Liver (tissue), 8 donors: ENCODE measurements at regions not wholly inside any gene's neighbourhood (a gene's known extent, or its start where the extent isn't known, plus 50 kb on each side); places are given as distances from the start of the nearest gene placed in this dataset.

Source experiments
- DNase-seq: peaks from one replicate; pipeline ENCODE4 v3.0.0-alpha.2; 2017; ENCODE audit warnings: low spot score
- H3K27ac ChIP-seq, 2 donors: one replicate each; pipeline ENCODE4 v1.7.0; 2013; ENCODE audit warnings: inconsistent platforms in 2 of 2, low read length in 2 of 2, control low read depth in 1 of 2, low read depth in 1 of 2, mild to moderate bottlenecking in 1 of 2
- H3K27me3 ChIP-seq, 4 donors: one replicate each; pipeline versions ENCODE4 v1.6.1 to v1.7.0; 2013; ENCODE audit warnings: low read length in 3 of 4, inconsistent platforms in 1 of 4, mild to moderate bottlenecking in 1 of 4, moderate library complexity in 1 of 4; ENCODE audit not compliant: control insufficient read depth in 4 of 4, insufficient read depth in 4 of 4
- H3K36me3 ChIP-seq, 4 donors: one replicate each; pipeline versions ENCODE4 v1.6.1 to v1.7.0; 2013; ENCODE audit warnings: low read length in 3 of 4, mild to moderate bottlenecking in 3 of 4, low read depth in 1 of 4, moderate library complexity in 1 of 4; ENCODE audit not compliant: control insufficient read depth in 4 of 4, insufficient read depth in 3 of 4
- H3K4me1 ChIP-seq, 4 donors: one replicate each; pipeline versions ENCODE4 v1.6.1 to v1.7.0; 2013; ENCODE audit warnings: low read length in 3 of 4, mild to moderate bottlenecking in 3 of 4, moderate library complexity in 1 of 4; ENCODE audit not compliant: control insufficient read depth in 4 of 4, insufficient read depth in 4 of 4
- H3K4me3 ChIP-seq, 3 donors: one replicate each; pipeline versions ENCODE4 v1.6.1 to v1.7.0; 2013; ENCODE audit warnings: low read length in 3 of 3, control low read depth in 1 of 3, low read depth in 1 of 3, mild to moderate bottlenecking in 1 of 3
- H3K9ac ChIP-seq, 2 donors: one replicate each; pipeline ENCODE4 v1.7.0; 2013; ENCODE audit warnings: low read length in 2 of 2, mild to moderate bottlenecking in 2 of 2, moderate library complexity in 2 of 2, control low read depth in 1 of 2, low read depth in 1 of 2
- H3K9me3 ChIP-seq, 4 donors: one replicate each; pipeline versions ENCODE4 v1.6.1 to v1.7.0; 2013; ENCODE audit warnings: low read length in 3 of 4; ENCODE audit not compliant: control insufficient read depth in 4 of 4
- ATF3 ChIP-seq: IDR thresholded peaks from 2 replicates; pipeline ENCODE4 v1.6.1; 2016; ENCODE audit warnings: antibody characterized with exemption
- CTCF ChIP-seq: fragments of 150-350 bp; IDR thresholded peaks from 2 replicates; pipeline ENCODE4 v1.5.1; 2017; ENCODE audit warnings: improper control_type of control experiment, low read depth, low read length; ENCODE audit not compliant: missing input control
- EGR1 ChIP-seq, 2 donors: IDR thresholded peaks; 2 replicates each; pipeline ENCODE4 v1.6.1; 2016 to 2018; ENCODE audit warnings: antibody characterized with exemption in 2 of 2, low read depth in 2 of 2
- FOXA1 ChIP-seq: IDR thresholded peaks from 2 replicates; pipeline ENCODE4 v1.6.1; 2016; ENCODE audit warnings: antibody characterized with exemption
- GABPA ChIP-seq, 2 donors: IDR thresholded peaks in 1 of 2; conservative IDR thresholded peaks in 1 of 2; 2 replicates each; pipeline ENCODE4 v1.6.1; 2016; ENCODE audit warnings: antibody characterized with exemption in 2 of 2, mild to moderate bottlenecking in 1 of 2, moderate library complexity in 1 of 2
- HNF4A ChIP-seq, 2 donors: conservative IDR thresholded peaks; 2 replicates each; pipeline ENCODE4 v1.6.1; 2016; ENCODE audit warnings: antibody characterized with exemption in 2 of 2, mild to moderate bottlenecking in 2 of 2
- HNF4G ChIP-seq: IDR thresholded peaks from 2 replicates; pipeline ENCODE4 v1.6.1; 2016; ENCODE audit warnings: antibody characterized with exemption
- JUND ChIP-seq, 2 donors: IDR thresholded peaks; 2 replicates each; pipeline ENCODE4 v1.6.1; 2016; ENCODE audit warnings: antibody characterized with exemption in 2 of 2
- MAX ChIP-seq: IDR thresholded peaks from 2 replicates; pipeline ENCODE4 v1.6.1; 2016; ENCODE audit warnings: antibody characterized with exemption
- NR2F2 ChIP-seq: IDR thresholded peaks from 2 replicates; pipeline ENCODE4 v1.6.1; 2016; ENCODE audit warnings: antibody characterized with exemption
- RAD21 ChIP-seq, 2 donors: IDR thresholded peaks; 2 replicates each; pipeline ENCODE4 v1.6.1; 2016; ENCODE audit warnings: antibody characterized with exemption in 2 of 2, mild to moderate bottlenecking in 2 of 2
- REST ChIP-seq: IDR thresholded peaks from 2 replicates; pipeline ENCODE4 v1.6.1; 2016; ENCODE audit warnings: antibody characterized with exemption, mild to moderate bottlenecking
- RXRA ChIP-seq, 2 donors: IDR thresholded peaks; 2 replicates each; pipeline ENCODE4 v1.6.1; 2017 to 2018; ENCODE audit warnings: antibody characterized with exemption in 2 of 2, mild to moderate bottlenecking in 1 of 2
- ZBTB33 ChIP-seq: IDR thresholded peaks from 2 replicates; pipeline ENCODE4 v1.6.1; 2016; ENCODE audit warnings: antibody characterized with exemption
- WGBS: extraction: QIAGEN DNeasy Blood & Tissue Kit; methylation state at CpG from one replicate; pipeline ENCODE4 v1.1.7; 2013; 5-methylcytosine and 5-hydroxymethylcytosine counted together
- donor health status: healthy.
- donor health status: healthy.
- donor health status: healthy.
- donor health status: healthy.
- donor health status: healthy.

- H3K36me3 ChIP-seq, result no peaks in the 10 kb centered on the region
- H3K9ac ChIP-seq, result no peak overlapping the region
- H3K4me1 ChIP-seq, result peaks cover 0 to 3% (median 0%) of the 10 kb centered on the region in 4 donors
- DNase-seq, result no peak
- no peaks in the 10 kb centered on the region for H3K9me3 ChIP-seq
- 73% methylated on average over 2 of the region's 2 CpGs for WGBS
- no peak overlapping the region for H3K4me3 ChIP-seq
- peaks cover 0 to 3% (median 2%) of the 10 kb centered on the region in 4 donors for H3K27me3 ChIP-seq
- TF ChIP-seq JUND (IDR thresholded peaks at IDR 0.05) (no peak), GABPA (IDR thresholded peaks at IDR 0.05 in 1 of 2, conservative IDR thresholded peaks at IDR 0.05 in 1 of 2) (no peak), MAX (no peak), RAD21 (IDR thresholded peaks at IDR 0.05) (no peak), HNF4G (no peak), ZBTB33 (no peak), EGR1 (IDR thresholded peaks at IDR 0.05; ENCODE audit: low read depth in 2 of 2) (no peak), CTCF (no peak), RXRA (IDR thresholded peaks at IDR 0.05) (no peak), ATF3 (no peak), HNF4A (conservative IDR thresholded peaks at IDR 0.05) (no peak), REST (no peak), FOXA1 (no peak), NR2F2 (no peak)
- H3K27ac ChIP-seq, result no peak overlapping the region
These were observed 101.0 kb upstream of the PWP1 start for GRCh38 chr12:107584563-107584962.

GRCh38 chr12:107586256-107586970, 99.2 kb upstream of the PWP1 start:
- no peaks in the 10 kb centered on the region for H3K9me3 ChIP-seq
- DNase-seq, result no peak
- no peak overlapping the region for H3K9ac ChIP-seq
- no peak overlapping the region for H3K27ac ChIP-seq
- no peak for TF ChIP-seq CTCF
- no peak for TF ChIP-seq JUND (IDR thresholded peaks at IDR 0.05)
- no peaks in the 10 kb centered on the region for H3K4me1 ChIP-seq
- H3K27me3 ChIP-seq, result peaks cover 0 to 3% (median 2%) of the 10 kb centered on the region in 4 donors
- no peaks in the 10 kb centered on the region for H3K36me3 ChIP-seq
- WGBS, result 91% methylated on average over 12 of the region's 12 CpGs
- no peak overlapping the region for H3K4me3 ChIP-seq
